Right hindlimb (tissue), 1 donor: ENCODE measurements at regions not wholly inside any gene's neighbourhood (a gene's known extent, or its start where the extent isn't known, plus 50 kb on each side); places are given as distances from the start of the nearest gene placed in this dataset.
A peak's percentile ranks its signal among the peaks of the same experiment; 100 is the strongest.
"Not testable (repeated sequence)": the region's sequence is repeated elsewhere in the genome, so short reads cannot be mapped to it uniquely, and the experiment has no call there.

Experiments used
- DNase-seq: peaks from one replicate; pipeline ENCODE4 v3.0.0-alpha.2; 2018

GRCh38 chr22:22717664-22718063, 73.2 kb downstream of the GGTLC2 start:
- DNase-seq, result no peak

GRCh38 chr22:22720201-22720723, 75.8 kb downstream of the GGTLC2 start:
- DNase-seq, result peak; percentile 40

- DNase-seq, result no peak
Observed at GRCh38 chr22:22720724-22721261, 76.4 kb downstream of the GGTLC2 start.

GRCh38 chr22:22721681-22722354, 77.4 kb downstream of the GGTLC2 start:
- no peak for DNase-seq

- DNase-seq, result no peak
Observed at GRCh38 chr22:22728382-22728781, 84.0 kb downstream of the GGTLC2 start.

GRCh38 chr22:22730655-22731373, 86.4 kb downstream of the GGTLC2 start:
- no peak for DNase-seq

GRCh38 chr22:22731374-22731676, 86.9 kb downstream of the GGTLC2 start:
- no peak for DNase-seq

- not testable (repeated sequence) for DNase-seq
Observed at GRCh38 chr22:22733006-22733405, 88.6 kb downstream of the GGTLC2 start.

GRCh38 chr22:22733881-22734373, 89.5 kb downstream of the GGTLC2 start:
- DNase-seq, result no peak

GRCh38 chr22:22734395-22735272, 90.2 kb downstream of the GGTLC2 start:
- DNase-seq, result not testable (repeated sequence)

GRCh38 chr22:22735276-22735675, 90.9 kb downstream of the GGTLC2 start:
- not testable (repeated sequence) for DNase-seq

GRCh38 chr22:22735695-22736611, 91.5 kb downstream of the GGTLC2 start:
- no peak for DNase-seq

GRCh38 chr22:22737590-22737989, 93.2 kb downstream of the GGTLC2 start:
- DNase-seq, result no peak

GRCh38 chr22:22738959-22739585, 94.7 kb downstream of the GGTLC2 start:
- DNase-seq, result no peak

GRCh38 chr22:22740560-22741276, 96.3 kb downstream of the GGTLC2 start:
- DNase-seq, result no peak

GRCh38 chr22:22741843-22742242, 97.4 kb downstream of the GGTLC2 start:
- no peak for DNase-seq

- no peak for DNase-seq
Observed at GRCh38 chr22:22742641-22743040, 98.2 kb downstream of the GGTLC2 start.

GRCh38 chr22:22743128-22743760, 98.8 kb downstream of the GGTLC2 start:
- no peak for DNase-seq

- DNase-seq, result no peak
Observed at GRCh38 chr22:22744412-22745224, 100.2 kb downstream of the GGTLC2 start.
